GM12874 (cell line): ENCODE measurements at regions not wholly inside any gene's neighbourhood (a gene's known extent, or its start where the extent isn't known, plus 50 kb on each side); places are given as distances from the start of the nearest gene placed in this dataset.
A peak's percentile ranks its signal among the peaks of the same experiment; 100 is the strongest.

Experiments
- TF ChIP-seq, protein P1 (sequence below): IDR thresholded peaks from 2 replicates; pipeline ENCODE4 v1.5.1; 2011; ENCODE audit warnings: low read depth, mild to moderate bottlenecking, control low read depth, low read length, moderate library complexity; ENCODE audit not compliant: insufficient read depth

DNA sequence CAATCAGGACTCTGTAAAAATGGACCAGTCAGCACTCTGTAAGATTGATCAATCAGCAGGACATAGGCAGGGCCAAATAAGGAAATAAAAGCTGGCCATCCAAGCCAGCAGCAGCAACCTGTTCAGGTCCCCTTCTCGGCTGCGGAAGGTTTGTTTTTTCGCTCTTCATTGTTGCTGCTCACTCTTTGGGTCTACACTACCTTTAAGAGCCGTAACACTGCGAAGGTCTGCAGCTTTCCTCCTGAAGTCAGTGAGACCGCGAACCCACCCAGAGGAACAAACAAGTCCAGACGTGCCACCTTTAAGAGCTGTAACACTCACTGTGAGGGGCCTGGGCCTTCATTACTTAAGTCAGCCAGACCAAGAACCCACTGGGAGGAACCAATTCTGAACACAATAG, 223.2 kb upstream of the EXOC2 start:
- TF ChIP-seq, protein P1, sequence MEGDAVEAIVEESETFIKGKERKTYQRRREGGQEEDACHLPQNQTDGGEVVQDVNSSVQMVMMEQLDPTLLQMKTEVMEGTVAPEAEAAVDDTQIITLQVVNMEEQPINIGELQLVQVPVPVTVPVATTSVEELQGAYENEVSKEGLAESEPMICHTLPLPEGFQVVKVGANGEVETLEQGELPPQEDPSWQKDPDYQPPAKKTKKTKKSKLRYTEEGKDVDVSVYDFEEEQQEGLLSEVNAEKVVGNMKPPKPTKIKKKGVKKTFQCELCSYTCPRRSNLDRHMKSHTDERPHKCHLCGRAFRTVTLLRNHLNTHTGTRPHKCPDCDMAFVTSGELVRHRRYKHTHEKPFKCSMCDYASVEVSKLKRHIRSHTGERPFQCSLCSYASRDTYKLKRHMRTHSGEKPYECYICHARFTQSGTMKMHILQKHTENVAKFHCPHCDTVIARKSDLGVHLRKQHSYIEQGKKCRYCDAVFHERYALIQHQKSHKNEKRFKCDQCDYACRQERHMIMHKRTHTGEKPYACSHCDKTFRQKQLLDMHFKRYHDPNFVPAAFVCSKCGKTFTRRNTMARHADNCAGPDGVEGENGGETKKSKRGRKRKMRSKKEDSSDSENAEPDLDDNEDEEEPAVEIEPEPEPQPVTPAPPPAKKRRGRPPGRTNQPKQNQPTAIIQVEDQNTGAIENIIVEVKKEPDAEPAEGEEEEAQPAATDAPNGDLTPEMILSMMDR: no peak

DNA sequence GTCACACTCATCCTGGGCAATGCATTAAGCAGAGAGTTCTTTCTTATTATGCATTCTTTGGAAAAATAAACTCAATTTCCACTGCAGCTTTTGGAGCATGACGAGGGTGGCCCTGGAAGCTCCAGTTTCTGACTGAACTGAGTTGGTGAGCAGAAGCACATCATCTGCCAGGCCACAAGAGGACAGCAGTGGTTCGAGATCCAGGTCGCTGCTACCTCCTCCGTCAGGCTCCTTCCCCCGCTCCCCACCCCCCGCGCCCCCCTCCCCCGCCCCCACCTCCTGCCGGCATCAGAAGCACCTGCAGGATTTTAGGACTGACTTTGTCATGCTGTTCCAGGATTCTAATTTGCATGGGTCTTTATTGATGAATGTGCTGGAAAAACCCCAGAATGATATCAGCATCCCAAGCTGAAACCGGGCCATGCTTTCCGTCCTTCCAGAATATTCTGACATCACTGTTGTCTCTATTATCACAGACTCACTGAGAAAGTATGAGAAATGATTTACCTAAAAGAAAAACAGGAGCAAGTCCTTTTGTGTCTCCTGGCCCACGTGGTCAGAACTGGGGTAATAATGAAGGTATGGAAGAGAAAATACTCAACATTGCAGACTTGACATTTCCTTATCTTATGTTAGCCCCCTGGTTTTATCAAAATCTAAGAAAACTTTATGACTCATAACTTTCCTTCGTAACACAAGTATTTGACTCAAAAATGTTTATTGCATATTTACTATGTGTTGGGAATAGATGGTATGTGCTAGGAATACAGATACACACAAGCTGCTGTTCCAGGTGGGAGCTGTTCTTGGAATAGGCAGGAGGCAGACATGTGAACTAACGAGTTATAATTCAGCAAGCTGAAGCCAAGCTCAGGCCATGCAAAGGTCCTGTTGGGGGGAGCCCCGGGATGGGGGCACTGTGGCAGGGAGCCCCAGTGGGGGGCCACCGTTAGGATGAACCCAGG, 220.2 kb upstream of the EXOC2 start:
- TF ChIP-seq, protein P1: peak; percentile 31

DNA sequence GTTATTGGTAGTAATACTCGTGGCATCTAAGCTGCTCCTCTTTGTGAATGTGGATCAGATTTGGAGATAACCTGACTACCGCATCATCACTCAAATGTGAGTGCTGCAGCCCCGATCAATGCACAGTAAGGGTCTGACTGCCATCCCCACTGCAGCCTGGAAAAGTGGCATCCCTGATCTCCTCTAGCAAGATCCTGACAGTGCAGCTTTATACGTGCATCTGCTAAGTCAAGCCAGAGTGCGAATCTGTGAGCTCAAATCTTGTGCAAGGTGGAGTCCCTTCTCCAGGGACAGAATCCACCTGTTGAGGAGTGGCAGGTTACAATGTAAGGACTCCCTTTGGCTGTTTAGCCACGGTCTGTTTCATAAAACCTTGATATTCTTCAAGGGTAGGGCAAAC, 215.0 kb upstream of the EXOC2 start:
- TF ChIP-seq, protein P1: no peak

DNA sequence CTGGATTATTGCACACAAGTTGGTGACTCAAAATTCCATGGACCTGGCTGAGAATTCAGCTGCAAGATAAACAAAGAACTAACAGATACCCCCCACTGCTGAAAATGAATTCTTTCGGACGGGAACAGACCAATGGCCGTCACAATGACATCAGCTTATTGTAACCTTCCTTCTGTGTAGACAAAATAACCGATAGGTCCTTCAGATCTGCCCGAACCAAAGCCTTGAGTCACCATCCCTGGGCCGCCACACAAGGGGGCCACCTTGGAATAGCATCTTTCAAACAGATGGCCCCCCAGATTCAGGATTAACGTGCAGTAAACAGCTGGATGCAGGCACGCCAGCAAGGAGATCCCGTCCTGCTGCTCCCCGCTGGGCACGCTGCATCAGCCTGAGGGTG, 214.0 kb upstream of the EXOC2 start:
- TF ChIP-seq, protein P1: no peak

DNA sequence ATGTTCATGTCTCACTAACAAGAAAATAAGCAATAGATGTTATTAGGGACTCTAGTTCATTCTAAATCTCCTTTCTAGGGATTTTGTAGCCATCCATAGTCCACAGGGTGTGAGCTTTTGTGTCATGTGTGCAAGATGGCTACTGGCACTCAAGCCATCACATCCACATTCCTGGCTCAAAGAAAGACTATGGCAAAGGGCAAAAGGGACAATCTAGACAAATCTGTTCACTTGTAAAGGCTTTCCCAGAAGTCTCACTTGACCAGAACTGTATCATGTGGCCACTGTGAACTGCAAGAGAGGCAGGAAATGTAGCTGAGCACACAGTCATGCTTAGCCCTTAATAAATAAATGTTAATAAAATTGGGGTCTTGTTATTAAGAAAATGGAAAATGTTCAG, 212.6 kb upstream of the EXOC2 start:
- TF ChIP-seq, protein P1: no peak

DNA sequence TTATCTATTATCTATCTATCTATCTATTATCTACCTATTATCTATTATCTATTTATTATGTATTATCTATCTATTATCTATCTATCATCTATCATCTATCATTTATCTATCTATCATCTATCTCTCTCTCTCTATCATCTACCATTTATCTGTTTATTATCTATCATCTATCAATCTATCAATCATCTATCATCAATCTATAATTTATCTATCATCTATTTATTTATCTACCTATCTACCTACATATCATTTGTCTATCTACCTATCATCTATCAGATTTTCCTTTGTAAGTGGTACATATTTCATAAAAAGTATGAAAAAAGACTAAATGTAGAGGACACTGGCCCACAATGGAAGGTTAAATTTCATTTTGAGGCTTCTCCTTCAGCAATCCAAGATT, 212.1 kb upstream of the EXOC2 start:
- TF ChIP-seq, protein P1: no peak

DNA sequence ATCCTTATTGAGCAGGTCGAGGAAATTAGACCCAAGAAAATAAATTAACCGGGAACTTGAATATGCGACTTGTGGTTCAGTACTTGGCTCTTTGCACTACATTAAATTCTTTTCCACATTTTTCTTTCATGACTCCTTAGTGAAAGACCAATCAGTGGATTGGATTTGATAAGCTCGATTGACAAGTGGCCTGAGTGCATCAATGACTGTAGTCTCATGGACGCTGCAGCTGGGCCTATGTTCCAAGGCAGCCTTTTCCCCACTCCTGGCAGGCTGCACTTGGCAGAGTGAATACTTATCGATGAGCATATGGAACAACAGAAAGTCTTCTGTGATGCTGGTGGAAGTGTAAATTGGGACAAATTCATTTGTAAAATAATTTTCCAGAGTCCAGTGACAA, 210.8 kb upstream of the EXOC2 start:
- TF ChIP-seq, protein P1: no peak
